Spleen (tissue), 7 donors: ENCODE measurements at regions not wholly inside any gene's neighbourhood (a gene's known extent, or its start where the extent isn't known, plus 50 kb on each side); places are given as distances from the start of the nearest gene placed in this dataset.

Experiments used
- POLR2A ChIP-seq, 3 donors: fragments of 450-650 bp; IDR thresholded peaks; one replicate each; pipeline ENCODE4 v1.5.1; 2017; ENCODE audit warnings: antibody characterized with exemption in 3 of 3, mild to moderate bottlenecking in 1 of 3
- POLR2AphosphoS5 ChIP-seq, 3 donors: sonication (generic); formaldehyde crosslinking; IDR thresholded peaks; one replicate each; pipeline ENCODE4 v1.5.1; 2017; ENCODE audit warnings: antibody characterized with exemption in 3 of 3
- TF ChIP-seq, protein P1 (sequence below), 11 experiments: fragments of 200-600 bp in 7 of 11; fragments of 450-650 bp in 4 of 11; sonication (generic) in 4 of 11; IDR thresholded peaks in 8 of 11; conservative IDR thresholded peaks in 3 of 11; 1 replicate in 7 of 11; 2 replicates in 4 of 11; pipeline versions ENCODE4 v1.4.0 to v1.8.0; 2016 to 2021; ENCODE audit warnings: antibody characterized with exemption in 11 of 11, inconsistent platforms in 4 of 11, mild to moderate bottlenecking in 1 of 11
- donor health status: DM: no; HTN: no; CAD: no; lungs with moderate emphysema.
- donor health status: DM: no; HTN: no; CAD: no.
- donor health status: DM: no; HTN: no; CAD: no.

GRCh38 chr5:61704289-61704688, 372.2 kb downstream of the ZSWIM6 start:
- TF ChIP-seq, protein P1, sequence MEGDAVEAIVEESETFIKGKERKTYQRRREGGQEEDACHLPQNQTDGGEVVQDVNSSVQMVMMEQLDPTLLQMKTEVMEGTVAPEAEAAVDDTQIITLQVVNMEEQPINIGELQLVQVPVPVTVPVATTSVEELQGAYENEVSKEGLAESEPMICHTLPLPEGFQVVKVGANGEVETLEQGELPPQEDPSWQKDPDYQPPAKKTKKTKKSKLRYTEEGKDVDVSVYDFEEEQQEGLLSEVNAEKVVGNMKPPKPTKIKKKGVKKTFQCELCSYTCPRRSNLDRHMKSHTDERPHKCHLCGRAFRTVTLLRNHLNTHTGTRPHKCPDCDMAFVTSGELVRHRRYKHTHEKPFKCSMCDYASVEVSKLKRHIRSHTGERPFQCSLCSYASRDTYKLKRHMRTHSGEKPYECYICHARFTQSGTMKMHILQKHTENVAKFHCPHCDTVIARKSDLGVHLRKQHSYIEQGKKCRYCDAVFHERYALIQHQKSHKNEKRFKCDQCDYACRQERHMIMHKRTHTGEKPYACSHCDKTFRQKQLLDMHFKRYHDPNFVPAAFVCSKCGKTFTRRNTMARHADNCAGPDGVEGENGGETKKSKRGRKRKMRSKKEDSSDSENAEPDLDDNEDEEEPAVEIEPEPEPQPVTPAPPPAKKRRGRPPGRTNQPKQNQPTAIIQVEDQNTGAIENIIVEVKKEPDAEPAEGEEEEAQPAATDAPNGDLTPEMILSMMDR (IDR thresholded peaks at IDR 0.05 in 8 of 11, conservative IDR thresholded peaks at IDR 0.05 in 3 of 11), result no peak
- no peak for TF ChIP-seq POLR2AphosphoS5 (IDR thresholded peaks at IDR 0.05)
- no peak for TF ChIP-seq POLR2A (IDR thresholded peaks at IDR 0.05)
